ENCODE measurements at regions not wholly inside any gene's neighbourhood (a gene's known extent, or its start where the extent isn't known, plus 50 kb on each side); places are given as distances from the start of the nearest gene placed in this dataset.

GRCh38 chr15:67895237-67895636 lies 55.4 kb upstream of the RNU6-1 start (continued):
- TF ChIP-seq CTCF (conservative IDR thresholded peaks at IDR 0.05; ENCODE audit: low read depth in 2 of 2) (no peak), JUNB (IDR thresholded peaks at IDR 0.05; ENCODE audit: unreplicated experiment) (no peak)

GRCh38 chr15:67897646-67898339 lies 57.9 kb upstream of the RNU6-1 start:
- peaks cover 5% of the 10 kb centered on the region; the same call in 2 of the 3 replicates for H3K4me1 Mint-ChIP-seq
- H3K36me3 Mint-ChIP-seq (ENCODE audit: low read depth): peaks cover 1% of the 10 kb centered on the region; the same call in 2 of the 3 replicates
- H3K27me3 Mint-ChIP-seq (ENCODE audit: insufficient read depth, low read depth, poor library complexity): peaks cover 9% of the 10 kb centered on the region
- DNase-seq (ENCODE audit: low spot score) (no peak), ATAC-seq (no peak)
- Histone ChIP-seq H3K4me1 (ENCODE audit: insufficient read depth) (peaks cover 5% of the 10 kb centered on the region; the same call in 1 of the 2 replicates), H3K4me3 (no peak overlapping the region), H3K27ac (ENCODE audit: low read depth) (no peak overlapping the region), H3K79me2 (replicated peaks; ENCODE audit: insufficient read depth) (no peaks in the 10 kb centered on the region), H3F3A (replicated peaks; ENCODE audit: low read depth) (no peaks in the 10 kb centered on the region), H3K27me3 (ENCODE audit: insufficient read depth) (no peaks in the 10 kb centered on the region), H4K20me1 (replicated peaks; ENCODE audit: insufficient read depth) (no peaks in the 10 kb centered on the region), H2AFZ (no peak overlapping the region), H3K4me2 (no peak overlapping the region), H3K36me3 (ENCODE audit: insufficient read depth) (no peaks in the 10 kb centered on the region), H3K9me2 (ENCODE audit: insufficient read depth) (peaks cover 5% of the 10 kb centered on the region; the same call in 1 of the 2 replicates)
- H3K4me3 Mint-ChIP-seq: no peak overlapping the region
- peaks cover under 1% of the 10 kb centered on the region; the same call in 2 of the 3 replicates for H3K9me3 Mint-ChIP-seq
- H3K27ac Mint-ChIP-seq: no peak overlapping the region
- no peak for TF ChIP-seq EZH2 (IDR thresholded peaks at IDR 0.05; ENCODE audit: low read depth, unreplicated experiment)
- TF ChIP-seq STAT1 (IDR thresholded peaks at IDR 0.05; ENCODE audit: unreplicated experiment): no peak
- TF ChIP-seq ETS1 (IDR thresholded peaks at IDR 0.05): no peak
- no peak for TF ChIP-seq CTCF (conservative IDR thresholded peaks at IDR 0.05; ENCODE audit: low read depth in 2 of 2)
- TF ChIP-seq EZH2phosphoT487 (IDR thresholded peaks at IDR 0.05; ENCODE audit: unreplicated experiment): no peak
- no peak for TF ChIP-seq ZNF114 (CRISPR knock-in tag; IDR thresholded peaks at IDR 0.05)
- TF ChIP-seq REST (IDR thresholded peaks at IDR 0.05; ENCODE audit: unreplicated experiment): no peak
- TF ChIP-seq ZNF331 (CRISPR knock-in tag; IDR thresholded peaks at IDR 0.05; ENCODE audit: low read depth): no peak
- no peak for TF ChIP-seq POLR2AphosphoS5 (IDR thresholded peaks at IDR 0.05; ENCODE audit: low read depth)
